Fibroblast of skin of right quadriceps (primary cell): ENCODE measurements at regions not wholly inside any gene's neighbourhood (a gene's known extent, or its start where the extent isn't known, plus 50 kb on each side); places are given as distances from the start of the nearest gene placed in this dataset.

ENCODE experiments used
- DNase-seq: peaks from one replicate; pipeline ENCODE4 v3.0.0-alpha.2; 2013

DNA sequence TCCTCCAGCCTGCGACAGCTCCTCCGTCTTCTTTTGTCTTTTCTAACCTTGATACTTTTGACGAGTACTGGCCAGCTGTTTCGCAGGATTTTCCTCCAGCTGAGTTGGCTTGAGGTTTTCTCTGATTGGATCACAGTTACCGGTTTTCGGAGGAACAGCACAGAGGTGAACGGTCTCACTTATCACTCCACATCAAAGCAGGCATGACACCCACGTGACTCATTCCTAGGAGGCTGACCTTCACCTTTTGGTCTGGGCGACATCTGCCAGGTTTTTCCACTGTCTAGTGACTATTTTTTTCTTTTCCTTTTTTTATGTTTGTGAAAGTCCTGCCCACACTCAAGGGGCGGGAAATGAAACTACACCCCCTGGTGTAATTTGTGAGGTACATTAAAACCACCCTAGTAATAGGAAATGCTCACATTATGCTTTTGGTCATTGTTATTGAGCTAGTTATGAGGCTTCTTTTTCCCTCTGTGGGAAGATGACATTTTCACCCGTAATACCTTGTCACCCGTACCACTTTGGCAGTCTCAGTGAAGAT is 319.2 kb downstream of the GADD45G start:
- DNase-seq = no peak

DNA sequence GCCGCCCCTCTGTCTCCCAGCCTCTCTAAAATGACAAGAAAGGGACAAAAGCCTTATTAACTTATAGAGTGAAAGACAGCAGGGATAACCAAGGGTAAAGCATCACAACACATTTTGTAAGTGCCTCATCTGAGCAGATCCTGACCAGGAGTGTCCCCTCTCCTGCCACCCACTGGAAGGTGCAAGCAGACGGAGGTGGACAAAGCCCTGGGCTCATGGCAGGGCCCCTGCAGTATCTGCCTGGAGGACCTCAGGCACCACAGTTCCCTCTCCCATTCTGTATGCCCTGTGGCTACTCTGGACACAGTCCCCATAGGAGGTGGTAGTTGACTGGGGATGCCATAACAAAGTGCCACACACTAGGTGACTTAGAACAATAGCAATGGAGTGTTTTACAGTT is 319.8 kb downstream of the GADD45G start:
- DNase-seq = no peak

DNA sequence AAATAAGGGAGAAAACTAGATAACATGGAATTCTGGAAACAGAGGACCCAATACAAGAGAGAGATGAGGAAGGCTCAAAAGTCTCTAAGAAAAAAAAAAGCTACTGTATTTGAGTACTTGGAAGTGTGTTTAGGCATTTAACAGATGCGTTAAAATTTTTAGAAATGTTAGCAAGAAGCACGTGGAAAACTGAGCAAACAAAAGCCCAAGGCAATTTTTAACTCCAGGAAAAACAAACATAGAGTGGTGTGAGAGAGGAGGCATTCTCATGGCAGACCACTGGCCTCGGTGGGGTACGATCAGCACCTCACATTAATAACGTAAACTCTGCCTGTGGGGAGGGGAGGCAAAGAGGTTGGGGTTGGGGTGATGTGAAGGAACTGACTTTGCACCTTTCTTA is 321.4 kb downstream of the GADD45G start:
- no peak for DNase-seq

DNA sequence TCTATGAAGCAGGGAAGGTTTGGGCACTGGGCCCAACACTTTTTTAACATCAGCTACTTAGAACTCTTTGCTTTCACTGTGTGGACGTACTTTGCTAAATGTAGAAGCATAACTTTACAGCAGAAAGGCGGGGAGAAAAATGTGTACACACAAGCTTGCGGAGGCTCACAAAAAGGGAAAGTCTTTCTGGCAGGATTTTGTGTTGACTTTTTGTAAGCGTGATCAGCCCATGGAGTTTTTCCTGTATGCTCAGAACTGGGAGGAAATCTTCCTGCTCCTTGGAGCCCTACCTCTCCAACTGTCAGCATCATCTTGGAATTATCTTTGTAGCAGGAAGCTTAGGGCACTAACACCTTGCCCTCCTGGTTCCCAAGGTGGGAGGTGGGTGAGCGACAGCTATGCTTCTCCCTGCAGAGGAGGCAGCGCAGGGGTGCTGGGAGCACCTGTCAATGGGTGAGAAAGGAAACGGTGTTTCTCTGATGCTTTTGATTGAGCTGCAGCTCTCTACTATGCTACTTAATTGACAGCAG is 321.9 kb downstream of the GADD45G start:
- DNase-seq = no peak

DNA sequence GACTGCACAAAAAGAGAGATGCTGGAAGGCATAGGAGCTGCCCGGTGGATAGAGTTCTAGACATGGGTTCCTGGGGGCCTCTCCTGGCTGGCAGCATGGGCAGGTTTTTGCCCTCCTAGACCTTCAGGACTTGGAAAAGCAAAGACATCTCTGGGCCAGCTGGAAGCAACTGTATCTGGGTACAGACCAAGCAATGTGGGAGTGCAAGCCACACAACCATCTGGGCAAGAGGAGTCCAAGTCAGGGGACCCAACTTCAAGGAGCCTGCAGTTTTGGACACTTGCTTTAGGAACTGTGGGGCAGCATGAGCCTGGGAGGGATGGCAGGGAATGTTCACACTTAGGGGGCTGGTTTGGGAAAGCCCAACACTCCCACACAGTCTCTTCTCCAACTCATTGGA is 323.3 kb downstream of the GADD45G start:
- DNase-seq = no peak

DNA sequence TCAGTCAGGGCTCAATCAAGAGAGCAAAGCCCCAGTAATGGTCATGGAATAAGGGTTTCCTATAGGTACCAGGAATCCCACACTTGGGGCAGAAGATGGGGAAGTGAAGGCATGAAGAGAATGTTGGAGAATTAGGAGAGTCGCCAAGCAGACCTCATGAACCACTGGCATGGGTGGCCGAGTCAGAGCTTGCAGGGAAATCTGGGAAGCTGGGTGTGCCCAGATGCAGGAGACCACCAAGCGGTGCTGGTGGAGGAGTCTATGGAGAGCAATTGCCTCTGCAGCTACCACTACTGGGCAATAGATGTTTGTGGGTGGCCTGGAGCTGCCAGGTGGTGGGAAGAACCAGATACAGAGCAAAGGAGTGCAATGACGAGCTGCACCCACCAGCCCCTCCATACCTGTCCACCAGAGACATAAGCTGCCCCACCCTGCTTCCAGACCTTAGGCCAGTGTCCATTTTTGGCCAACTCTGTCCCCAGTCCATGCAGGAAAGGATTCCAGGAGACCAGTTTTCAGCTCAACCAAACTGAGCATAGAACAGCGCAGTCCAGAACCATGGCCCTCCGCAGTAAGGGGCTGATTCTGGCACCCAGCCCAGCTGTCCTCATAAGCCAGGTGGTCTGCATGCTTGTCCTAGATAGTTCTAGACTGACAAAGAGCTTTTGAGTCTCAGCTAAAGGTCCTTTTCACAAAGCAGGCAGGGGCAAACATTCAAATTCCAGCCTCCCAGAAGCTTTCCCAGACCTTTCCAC is 323.9 kb downstream of the GADD45G start:
- no peak for DNase-seq

DNA sequence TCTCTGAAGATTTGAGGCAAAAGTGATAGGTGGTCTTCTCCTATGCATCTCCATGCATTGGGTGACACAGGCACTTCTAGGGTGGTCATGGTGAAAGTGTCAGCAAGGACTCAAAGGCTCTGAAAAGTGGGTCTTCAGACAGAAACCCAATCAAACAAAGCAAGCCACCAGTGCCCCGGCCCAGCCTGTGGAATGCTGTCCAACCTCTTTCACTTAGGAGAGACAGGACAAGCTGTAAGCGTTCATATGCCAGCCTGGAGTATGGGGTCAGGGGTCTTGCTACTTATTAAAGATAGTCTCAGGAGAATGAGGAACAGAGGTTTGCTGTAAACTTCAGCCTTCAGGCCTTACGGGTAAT is 324.5 kb downstream of the GADD45G start:
- no peak for DNase-seq

DNA sequence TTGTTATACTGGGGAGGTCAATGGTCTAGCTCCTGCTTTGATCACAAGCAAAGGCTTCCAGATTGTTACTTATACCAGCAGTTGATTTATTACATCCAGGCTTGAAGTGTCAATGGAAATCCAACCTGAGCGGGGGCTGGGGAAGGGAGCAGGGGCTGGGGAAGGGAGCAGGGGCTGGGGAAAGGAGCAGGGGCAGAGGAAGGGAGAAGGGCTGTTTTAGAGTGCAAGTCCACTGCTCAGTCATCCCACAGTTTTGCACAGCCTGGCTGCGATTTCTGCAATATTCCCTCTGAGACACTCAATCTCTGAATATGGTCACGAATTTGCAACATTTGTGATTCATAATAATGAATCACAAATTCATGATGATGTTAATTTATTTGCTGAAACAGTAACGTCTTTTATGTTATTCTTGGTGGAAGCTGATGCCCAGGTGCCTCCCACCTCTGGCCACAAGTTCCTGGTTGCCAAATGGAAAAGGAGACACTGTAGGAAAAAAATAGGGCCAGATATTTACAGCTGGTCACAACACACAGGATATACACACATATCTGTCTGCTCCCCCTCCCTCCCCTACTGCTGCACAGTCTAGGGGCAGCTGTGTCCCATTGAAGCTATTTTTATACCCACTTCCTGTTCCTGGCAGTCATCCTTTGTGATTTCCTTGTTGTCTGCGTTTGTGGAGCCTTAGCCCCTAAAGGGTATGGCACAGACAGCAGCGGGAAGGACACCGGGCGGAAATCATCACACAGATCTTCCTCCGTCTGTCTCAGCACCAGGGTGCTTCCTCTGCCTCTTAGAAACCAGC is 325.1 kb downstream of the GADD45G start:
- peak; percentile 73 for DNase-seq

DNA sequence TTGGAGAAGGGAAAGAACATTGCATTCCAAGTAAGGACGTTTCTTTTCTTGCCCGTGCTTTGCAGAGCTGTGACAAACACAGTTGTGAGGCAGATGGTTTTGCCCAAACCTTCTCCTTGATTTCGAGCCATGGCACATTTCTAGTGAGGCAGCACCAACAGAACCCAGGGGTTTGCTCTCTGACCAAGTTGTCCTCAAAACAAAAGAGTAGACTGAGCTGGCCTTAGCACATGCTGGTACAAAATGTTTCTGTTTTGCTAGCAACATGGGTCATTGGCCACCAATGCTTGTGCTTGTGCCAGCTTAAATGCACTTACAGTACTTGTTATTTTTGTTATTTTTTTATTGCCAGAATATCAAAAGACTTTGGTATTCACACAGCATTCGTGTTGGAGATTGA is 328.8 kb downstream of the GADD45G start:
- DNase-seq = no peak

DNA sequence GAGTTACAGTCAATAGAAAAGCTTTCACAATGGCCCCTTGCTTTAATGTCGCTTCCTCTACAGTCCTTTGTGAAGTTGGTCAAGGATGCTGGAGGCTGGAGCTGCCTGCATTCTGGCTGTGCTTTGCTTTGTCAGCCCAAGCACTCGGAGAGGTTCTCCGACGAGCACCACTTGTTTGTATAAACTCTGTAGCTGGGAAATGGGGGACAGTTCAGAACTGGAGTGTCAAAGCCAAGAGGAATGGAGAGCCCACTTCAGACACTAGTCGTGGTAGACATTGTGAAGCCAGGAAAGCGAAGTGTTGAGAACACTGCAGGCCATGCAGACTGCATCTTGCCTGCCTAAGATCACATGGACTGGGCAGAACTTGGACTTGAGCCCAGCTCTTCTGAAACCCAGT is 330.3 kb downstream of the GADD45G start:
- no peak for DNase-seq

DNA sequence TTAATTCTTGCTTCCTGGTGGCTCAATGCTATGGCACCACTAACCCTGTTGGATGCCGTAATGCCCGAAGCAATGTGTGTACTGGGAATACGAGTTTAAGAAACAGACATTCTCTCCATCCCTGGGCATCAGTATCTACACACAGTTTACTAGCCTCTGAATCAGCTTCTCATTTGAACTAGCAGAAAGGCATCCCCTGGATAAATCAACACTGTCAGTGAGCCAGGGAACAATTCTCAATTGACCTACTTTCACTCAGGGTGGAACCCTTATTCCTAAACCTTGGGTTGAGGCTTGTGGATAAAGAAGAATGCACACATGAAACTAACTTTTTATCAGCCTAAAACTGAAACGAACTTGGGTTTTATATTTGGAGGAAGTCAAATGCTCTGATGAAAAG is 331.0 kb downstream of the GADD45G start:
- DNase-seq = no peak

DNA sequence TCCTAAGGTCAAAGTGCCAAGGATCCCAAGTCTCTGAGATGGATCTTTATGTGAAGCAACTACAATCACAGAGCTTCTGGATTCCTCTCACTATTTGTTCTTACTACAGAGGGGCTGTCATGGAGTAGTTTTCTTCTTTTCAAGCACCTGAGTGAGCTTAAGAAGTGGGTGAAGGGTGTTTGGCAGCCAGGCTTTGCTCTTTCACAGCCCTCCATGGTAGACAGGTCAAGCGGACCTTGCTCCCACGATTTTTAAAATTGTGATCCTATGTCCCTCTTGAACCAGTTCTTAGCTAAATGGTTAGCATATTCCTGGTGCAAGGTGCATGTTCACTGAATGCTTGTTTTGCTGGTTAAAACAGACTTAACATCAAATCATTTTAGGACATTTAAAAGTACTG is 332.2 kb downstream of the GADD45G start:
- DNase-seq = no peak

DNA sequence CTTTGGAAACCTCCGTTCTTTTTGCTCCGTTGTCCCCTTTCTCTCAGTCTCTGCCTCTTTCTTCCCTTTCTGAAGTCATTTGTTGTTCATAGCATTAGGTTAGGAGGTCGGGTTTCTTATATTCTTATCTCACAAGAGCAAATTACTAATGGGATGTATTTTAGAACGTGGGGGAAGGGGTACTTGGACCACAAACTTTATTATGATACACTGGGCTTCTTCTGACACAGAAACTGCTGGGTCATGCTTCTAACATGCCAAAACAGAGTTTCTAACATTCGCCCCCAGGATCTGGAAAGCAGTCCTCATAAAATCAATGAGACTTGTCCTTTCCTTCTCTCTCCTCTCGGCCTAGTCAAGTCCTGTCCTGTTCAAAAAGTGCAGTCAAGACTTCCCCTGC is 334.4 kb downstream of the GADD45G start:
- no peak for DNase-seq

DNA sequence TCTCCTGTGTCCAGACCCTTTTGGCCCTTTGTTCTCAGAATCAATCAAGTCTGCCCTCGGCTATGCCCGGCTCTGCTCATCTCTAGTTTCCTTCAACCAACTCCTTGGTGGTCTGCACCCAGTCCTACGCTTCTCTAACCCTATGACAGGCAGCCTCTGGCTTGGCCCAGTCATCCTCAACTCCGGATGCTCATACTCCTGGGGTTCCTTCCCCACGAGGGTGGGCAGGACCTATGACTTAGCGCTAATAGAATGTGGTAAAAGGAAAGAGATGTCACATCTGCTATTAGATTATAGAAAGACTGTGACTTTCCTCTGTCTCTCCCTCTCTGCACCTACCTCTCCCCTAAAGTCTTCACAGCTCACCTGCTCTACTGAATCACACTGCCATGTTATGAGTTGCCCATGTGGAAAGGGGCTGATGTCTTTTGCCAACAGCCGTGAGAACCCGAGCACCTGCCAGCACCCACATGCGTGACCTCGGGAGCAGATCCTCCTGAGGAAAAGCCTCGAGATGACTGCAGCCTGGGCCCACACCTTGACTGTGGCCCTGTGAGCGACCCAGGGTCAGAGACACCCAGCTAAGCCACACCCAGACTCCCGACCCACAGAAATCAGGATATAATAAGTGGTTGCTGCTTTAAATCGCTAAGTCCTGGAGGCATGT is 334.9 kb downstream of the GADD45G start:
- no peak for DNase-seq

DNA sequence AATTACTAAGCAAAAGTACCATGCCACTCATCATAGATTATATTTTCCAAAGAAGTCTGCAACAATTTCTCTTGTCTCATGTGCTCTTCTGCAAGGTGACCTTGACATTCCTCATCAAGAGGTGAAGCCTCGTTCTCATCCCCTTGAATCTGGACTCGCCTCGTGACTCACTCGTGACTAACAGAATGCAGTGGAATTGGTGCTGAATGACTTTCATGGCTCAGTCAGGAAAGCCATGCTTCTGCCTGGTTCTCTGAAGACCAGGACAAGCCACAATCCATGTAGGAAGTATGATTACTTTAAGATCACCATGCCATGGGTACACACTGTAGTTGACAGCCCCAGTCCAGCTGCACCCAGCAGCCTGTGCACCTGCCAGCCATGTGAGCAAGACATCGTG is 335.8 kb downstream of the GADD45G start:
- DNase-seq = peak; percentile 55

DNA sequence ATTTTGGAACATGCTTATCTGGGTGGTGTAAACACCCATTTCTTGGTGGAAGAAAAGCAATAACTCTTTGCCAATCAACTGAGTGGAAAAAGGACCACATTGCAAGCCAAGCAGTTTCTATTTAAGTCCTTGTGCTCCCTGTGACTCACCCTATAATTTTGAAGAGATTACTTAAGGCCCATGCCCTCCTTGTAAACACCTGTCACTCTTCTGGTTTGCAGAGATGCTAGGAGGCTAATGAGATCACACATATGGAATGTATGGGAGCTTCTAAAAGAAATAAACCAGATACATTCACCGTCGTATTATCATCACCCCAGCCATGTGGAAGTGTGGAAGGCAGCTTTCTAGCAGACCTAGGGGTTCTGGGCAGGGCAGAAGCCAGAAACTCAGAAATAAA is 337.1 kb downstream of the GADD45G start:
- peak; percentile 96 for DNase-seq

DNA sequence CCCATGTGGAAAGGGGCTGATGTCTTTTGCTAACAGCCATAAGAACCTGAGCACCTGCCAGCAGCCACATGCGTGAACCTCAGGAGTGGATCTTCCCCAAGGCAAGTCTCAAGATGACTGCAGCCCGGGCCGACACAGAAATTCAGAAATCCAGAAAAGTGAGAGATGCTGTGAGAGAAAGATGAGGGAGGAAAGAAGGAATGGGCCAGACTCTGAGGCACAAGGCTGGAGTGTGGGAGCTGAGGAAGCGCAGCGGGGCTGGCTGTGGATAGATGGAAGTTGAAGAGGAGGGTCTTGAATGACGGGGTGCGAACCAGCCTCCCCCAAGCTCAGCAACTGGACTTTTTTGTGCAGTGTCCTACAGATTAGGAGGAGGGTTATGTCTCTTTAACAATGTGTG is 337.8 kb downstream of the GADD45G start:
- DNase-seq = no peak

DNA sequence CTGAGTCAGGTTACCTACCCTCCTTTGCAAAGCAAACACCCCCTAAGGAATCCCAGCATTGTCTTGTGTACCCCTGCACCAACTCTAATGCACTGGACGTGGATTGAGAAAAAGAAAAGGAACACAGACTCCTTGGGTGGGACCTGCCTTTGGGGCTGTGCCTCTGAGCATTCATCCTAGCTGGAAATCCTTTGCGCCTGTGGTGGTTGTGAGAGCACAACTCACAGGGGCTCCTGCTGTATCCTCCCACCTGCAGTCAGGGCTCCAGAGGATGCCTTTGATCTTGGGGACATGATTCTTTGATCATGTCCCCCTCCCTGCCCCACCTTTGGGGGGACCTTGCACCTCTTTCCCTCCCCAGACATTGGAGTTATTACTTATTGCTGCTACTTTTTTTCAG is 338.5 kb downstream of the GADD45G start:
- DNase-seq = no peak

DNA sequence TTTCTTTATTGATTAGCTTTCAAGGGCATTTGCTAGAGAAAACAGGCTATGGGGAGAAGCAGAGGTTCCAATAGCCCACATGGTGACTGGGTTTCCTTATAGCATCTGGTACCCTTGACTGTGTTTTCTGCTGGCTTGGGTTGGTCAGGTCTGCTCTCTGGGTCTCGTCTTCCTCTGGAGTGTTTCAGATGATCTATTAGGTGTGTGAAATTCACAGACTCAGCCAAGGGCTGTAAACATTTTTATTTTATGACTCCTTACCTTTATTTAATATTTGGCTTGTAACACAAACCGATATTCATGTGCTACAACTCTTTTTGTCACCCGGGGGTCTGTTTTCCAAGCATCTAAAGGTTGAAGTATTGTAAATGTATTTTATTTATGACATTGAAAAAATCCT is 338.9 kb downstream of the GADD45G start:
- no peak for DNase-seq

DNA sequence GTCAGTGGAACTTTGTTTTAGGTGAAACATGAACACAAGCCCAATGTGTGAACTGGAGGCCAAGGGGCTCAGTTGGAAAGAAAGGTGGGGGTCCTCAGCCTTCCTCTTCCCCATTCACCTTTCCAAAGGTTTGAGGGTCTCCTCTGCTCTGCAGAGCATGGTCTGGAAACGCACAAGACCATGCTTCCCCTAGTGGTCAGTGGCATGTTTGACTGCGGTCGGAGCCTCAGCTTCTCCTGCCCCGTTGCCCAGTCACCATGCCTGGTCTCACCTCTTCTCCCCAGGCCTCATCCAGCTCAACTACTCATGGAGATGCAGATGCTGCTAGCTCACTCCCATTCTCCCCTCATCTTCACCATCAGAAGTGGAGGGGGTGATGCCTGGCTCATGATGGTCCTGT is 340.3 kb downstream of the GADD45G start:
- DNase-seq = no peak

DNA sequence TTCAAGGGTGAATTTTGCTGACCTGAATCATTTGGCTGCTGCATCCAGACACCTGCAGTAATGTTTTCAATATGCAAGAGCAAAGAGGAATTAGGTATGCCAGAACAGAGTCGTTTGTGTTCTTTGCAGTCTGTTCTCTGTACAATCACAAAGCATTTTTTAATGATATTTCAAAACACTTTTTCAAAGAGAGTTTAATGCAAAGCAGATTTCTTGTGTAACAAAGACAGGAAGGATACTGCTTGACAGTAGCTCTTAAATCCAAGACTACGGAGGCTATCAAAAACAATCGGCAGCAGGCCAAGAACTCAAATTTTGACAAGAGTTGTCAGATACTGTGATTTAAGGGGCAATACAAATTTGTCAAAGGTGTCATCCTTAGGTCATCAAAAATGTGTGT is 341.9 kb downstream of the GADD45G start:
- DNase-seq = no peak

DNA sequence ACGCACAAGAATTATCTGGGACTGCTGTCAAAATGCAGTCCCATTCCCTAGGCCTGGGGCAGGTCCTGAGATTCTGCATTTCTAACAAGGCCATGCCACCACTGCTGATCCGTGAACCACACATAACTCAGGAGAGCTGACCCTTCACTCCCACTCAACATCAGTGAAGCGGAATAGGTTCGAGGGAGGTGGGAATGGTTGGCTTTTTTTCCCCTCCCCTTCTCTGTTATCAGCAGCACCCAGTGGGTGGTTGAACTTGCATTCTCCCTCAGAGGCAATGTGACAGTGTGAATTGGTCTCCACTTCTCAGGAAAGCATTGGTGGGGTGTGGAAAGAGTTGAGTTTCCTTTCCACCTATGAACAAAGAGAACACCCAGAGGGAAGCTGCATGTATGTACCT is 344.3 kb downstream of the GADD45G start:
- DNase-seq = no peak

DNA sequence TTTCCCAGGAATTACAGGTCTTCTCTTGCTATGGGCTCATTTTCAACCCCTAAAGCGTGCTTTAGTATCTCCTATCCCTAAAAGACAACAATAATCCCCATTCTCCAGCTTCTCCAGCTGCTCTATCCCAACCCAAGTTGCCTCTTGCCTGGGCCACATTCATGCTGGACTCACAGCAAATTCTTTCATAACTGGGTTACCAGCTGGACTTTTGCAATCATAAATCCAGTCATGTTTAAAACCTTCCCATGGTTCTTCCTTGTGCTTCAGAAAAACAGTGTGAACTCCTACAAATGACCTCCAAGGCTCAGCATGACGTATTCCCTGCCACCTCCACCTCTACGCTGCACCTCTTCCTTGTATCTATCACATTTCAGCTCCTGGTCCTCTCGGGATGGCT is 346.9 kb downstream of the GADD45G start:
- DNase-seq = no peak

DNA sequence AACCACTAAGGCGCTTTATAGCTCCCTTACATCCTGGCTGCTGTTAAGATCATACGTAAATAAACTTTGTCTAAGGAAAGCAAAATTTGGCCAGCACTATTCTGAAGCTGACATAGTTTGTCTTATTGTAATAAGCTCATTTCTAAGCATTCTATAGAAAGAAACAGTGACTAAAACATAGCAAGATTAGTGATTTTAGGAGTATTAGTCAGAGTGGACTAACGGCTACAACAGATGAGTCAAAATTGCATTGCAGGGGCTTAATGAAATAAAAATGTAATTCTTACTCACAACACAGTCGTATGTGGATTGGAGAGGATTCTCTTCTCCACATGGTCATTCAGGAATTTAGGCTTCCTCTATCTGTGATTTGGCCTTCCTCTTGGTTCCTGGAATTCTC is 347.6 kb downstream of the GADD45G start:
- peak; percentile 89 for DNase-seq
